IPS-NIHi7 (cell line): ENCODE measurements at regions not wholly inside any gene's neighbourhood (a gene's known extent, or its start where the extent isn't known, plus 50 kb on each side); places are given as distances from the start of the nearest gene placed in this dataset.
"Not testable (repeated sequence)": the region's sequence is repeated elsewhere in the genome, so short reads cannot be mapped to it uniquely, and the experiment has no call there.

Experiments
- DNase-seq: peaks from one replicate; pipeline ENCODE4 v3.0.0; 2012; ENCODE audit warnings: mixed read lengths; ENCODE audit errors: extremely low spot score

DNA sequence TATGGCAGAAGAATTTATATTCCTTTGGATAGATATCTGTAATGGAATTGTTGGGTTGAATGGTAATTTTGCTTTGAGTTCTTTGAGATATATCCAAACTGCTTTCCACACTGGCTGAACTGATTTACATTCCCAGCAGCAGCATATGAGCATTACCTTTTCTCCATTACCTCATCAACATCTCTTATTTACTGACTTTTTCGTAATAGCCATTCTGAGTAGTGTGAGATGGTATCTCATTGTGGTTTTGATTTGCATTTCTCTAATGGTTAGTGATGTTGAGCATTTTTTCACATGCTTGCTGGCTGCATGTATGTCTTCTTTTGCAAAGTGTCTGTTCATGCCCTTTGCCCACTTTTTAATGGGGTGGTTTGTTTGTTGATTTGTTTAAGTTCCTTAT lies 404.5 kb downstream of the SUCLG1 start:
- DNase-seq: not testable (repeated sequence)

DNA sequence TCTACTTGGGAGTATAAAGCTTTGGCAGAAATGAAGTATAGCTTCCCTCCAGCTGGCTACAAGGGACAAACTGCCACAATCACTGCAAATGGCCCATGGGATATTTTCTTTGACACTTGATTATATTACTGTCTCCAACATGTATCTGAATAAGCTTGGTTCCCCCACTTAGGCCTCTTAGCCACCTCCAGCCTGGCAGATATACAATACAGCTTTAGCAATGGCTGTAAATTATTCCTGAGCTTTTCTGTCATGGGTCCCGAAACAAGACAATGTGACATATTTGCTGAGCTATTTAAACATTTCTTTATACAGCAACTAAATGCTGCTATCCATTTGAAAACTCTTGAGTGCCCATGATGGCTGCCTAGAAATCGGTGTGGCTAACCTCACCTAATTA lies 406.2 kb downstream of the SUCLG1 start:
- DNase-seq: no peak

DNA sequence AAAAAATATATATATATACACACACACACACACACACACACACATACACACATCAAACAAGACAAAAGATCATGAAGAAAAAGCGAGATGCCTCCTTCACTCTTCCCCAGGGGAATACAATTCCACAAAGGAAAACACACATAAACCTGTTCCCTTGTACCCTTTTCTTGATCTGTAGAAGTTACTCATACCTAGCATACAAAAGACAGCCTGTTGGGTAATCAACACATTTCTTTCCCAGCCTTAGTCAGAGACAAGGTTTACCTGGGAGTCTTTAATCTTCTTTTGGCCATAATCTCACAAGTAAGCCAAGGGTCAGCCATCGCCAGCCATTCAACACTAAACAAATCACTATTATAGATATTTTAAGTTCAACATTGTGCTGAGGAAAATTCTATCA lies 407.0 kb downstream of the SUCLG1 start:
- no peak for DNase-seq

DNA sequence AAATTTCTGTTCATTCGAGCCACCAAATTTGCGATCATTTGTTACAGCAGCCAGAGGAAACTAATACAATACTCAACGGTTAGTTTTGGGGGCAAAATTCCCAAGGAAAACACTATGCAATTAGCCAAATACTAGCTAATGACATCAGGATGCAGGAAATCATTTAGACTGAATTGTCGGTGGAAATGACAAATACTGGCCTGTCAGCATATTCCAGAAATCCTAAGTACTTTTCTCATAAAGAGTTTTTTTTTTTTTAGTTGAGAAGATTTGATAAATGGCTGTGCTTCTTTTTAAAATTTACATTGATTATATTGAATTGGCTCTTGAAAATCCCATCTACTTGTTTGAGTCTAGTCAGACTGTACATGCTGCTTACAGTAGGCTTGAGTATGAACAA lies 410.1 kb downstream of the SUCLG1 start:
- no peak for DNase-seq

DNA sequence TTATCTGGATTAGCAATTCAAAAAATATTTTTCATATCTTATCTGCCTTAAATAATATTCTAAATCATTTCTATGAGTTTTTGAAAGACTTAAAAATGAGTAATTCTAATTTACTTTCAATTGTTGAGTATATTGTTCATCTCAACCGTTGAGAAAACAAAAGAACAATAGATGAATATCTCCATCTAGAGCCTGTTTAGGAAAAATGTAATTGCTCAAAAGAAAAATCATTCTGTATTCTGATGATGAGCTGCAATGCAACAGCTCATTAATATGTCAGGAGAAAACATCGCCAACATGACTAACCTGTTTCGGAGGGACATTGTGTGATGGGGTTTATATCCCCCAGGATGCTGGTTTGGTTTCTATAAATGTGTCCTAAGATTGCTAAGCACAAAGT lies 417.6 kb downstream of the SUCLG1 start:
- DNase-seq: no peak

DNA sequence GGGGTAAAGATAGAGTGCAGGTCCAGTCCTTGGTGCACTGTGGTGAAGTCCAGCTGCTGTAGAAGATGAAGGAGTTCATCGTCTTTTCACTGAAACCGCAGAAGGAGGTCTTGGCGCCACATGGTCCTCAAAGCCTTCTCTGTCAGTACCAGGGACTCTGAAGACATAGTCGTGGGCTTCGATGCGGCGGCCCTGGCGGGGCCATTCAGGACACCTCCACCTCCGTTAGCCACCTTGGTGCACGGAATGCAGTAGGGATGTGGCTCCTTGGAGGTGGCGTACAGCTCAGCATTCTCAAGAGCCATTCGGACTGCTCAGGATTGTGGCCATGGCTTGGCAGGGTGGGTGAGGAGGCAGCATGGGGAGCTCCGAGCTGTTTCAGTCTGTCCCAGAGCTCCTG lies 418.8 kb downstream of the SUCLG1 start:
- DNase-seq: no peak

DNA sequence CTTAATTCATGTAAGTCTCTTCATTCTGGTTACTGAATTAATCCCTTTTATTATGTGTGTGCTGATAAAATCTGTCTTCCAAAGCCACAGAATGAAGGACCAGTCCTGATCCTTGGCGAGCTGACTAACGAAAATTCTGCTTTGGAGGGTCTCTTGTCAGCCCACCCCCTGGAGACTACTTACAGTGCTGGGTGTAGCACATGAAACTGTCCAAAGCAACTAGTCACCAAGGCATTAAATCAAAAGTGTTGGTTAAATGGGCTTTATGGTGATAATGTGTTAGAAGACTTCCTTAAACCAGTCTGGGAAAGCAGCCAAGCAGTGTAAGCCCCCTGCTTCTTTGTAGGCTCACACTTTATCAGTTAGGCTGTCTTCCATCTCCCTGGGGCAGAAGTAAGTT lies 420.2 kb downstream of the SUCLG1 start:
- no peak for DNase-seq

DNA sequence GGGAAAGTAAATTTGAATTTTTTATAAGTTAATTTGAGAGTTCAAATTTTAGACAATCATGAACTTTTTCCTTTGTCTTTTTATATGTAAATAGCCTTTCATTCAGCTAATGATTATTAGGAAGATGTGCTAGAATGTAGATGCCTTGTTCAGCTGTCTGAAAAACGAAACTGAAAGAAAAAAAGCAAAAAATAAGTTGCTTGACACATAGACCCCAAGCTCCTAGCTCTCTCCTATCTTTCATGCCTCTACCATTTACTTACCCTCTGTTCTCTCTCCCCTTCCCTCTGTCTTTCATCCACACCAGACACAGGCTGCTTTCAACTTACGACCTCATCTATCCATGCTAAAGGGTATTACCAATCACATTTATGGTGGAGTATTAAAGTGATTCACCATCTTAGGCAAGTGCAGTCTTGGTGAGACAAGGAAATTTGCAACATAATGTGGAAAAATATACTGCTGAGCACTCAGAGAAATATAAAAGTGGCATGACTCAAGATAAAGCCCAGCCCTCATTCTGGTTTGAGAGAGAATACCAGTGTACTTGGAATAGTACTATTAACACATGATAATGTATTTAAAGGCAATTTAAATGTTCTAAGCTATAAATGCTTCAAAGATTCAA lies 425.6 kb downstream of the SUCLG1 start:
- no peak for DNase-seq

DNA sequence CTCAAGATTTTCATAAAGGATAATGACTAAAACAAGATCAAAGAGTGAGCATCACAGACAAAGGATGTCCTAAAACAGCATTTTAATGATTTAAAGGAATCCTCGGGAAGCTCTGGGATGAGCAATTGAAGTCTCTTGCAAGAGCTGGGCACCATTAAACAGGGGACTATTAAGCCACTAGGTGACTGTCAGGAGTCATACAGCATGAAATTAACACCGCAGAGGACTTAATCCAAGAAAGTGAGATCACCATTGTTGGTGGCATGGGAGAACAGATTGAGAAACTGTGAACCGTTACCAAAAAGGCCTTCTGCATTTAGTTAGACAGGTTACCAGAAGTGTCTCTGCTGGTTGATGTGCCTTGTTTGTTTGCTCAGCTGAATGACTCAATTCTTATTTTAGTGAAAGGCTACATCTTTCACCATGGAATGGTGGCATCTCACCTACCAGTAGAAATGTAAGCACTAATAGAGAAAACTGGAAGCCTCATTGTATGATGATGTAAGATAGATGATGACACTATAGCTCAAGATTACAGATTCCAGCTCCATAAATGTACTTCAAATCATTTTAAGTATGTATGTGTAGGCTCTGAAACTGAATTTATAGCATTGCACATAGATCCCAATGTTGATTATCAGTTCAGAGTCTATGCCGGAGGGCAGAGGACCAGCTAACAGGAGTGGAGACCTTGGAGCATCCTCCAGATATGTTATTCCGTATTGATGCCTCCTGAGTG lies 427.6 kb downstream of the SUCLG1 start:
- DNase-seq: no peak

DNA sequence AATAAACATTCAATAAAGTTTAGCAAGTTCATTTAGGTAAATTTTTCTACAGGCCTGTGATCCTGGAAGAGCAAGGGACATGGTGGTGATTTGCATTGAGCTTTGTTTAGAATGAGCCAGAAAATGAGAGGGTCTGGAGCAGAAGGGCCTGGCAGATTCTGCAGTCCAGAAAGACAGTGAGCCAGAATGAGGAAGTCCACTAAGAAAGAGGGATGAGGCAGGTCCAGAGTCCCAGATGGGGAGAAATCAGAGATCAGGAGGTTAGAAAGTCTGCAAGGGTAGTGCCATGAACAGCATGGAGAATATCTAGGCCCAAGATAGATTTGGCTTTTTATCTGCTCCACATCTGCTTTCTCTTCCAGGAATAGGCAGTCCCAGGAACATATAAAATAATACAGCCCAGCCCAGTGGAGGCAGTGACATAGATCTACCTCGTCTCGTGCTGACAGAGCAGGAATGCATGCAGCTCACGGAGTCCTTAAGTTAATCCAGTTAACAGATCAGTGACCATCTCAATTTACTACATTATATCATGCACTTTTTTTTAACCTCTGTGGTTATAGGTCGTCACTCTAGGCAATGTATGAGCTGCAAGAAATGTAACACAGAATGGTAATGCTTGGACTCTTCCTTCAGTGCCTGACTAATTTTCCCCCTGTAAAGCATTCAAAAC lies 429.0 kb downstream of the SUCLG1 start:
- DNase-seq: no peak

DNA sequence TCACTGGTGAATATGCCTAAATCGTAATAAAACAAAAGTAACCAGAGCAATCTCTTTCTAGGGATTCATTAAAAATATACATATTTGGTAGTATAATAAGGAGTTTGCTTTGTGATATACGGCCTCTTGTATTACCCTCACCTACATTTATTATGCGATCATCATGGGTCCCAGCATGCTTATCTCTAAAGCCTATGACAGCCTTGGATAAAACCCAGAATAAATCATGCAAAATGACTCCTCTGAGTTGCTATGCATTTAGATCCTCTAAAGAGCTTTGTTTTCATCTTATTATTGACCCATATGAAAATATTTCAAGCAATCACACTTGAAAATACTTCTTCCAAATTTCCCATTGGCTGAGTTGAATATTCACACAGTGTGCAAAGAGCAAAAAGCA lies 432.3 kb downstream of the SUCLG1 start:
- DNase-seq: no peak

DNA sequence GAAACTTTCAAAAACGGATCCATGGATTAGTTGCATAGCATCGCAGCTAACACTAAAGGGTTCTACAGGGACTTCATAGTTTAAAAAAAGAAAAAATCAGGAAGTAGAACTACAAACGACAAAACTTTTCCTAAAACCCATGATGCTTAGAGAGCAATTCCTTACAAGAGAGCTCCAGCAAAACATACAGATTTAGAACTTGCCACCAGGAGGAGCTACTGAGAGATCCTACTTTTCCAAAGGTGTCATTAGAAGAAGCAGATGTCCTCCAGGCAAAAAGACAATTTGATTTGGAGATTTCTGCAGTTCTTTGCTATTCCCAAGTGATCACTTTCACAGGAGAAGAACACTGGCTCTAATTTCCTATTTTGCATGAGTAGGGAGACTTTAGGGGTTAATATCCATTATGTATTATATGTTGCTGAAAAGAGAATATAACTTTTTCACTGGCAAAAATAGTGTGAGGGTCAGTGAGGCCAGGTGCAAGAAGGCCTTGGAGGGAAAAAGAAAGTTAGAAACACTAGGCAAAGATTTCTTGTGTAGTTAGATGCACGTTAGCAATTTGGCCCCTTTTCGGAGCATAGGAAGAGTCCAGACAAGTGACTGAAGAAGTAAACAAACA lies 436.2 kb downstream of the SUCLG1 start:
- peak; percentile 59 for DNase-seq

DNA sequence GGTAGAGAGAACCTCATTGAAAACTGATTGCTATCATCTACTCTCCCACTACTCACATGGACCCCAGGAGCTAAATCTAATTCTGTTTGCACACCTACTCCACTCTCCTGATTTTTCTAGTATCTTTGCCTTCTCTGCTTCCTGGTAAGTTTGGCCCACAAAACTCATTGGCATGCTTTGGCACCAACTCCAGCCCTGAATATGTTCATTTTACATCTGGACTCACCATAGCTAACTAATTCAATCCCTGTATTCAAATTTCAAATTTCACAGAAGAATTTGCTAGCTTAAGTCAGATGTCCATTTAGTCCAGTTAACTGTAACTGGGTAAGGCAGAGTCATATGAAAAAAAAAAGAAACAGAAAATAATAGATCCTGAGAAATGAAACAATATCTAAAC lies 442.1 kb downstream of the SUCLG1 start:
- no peak for DNase-seq

DNA sequence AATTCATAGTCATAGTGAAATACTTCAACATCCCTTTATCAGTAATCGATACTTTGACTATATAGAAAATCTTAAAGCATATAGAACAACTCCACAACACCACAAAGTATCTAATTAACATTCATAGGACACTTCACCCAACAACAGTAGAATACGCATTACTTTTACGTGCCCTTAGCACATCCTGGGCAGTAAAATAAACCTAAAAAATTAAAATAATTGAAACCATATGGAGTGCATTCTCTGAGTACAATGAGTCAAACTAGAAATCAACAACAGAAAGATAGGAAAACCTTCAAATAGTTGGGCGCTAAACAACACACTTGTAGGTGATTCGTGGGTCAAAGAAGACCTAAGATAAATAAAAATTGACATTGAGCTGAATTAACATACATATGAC lies 442.9 kb downstream of the SUCLG1 start:
- DNase-seq: no peak

DNA sequence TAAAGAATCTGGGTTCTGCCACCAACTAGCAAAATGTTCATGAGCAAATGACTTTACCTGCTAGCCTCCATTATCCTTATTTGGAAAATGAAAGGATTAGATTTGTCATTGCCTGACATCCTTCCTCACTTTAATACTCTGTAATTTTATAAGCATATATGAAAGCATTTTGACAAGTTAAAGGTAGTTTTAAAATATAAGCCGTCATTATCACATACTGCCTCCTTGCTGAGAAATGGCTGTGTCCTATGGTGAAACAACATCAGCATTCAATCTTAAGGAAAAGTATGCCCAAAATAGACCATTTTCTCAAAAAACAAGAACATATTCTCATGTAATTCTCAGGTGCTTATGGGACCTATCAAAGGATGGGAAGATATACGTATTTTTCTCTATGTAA lies 461.2 kb downstream of the SUCLG1 start:
- no peak for DNase-seq

DNA sequence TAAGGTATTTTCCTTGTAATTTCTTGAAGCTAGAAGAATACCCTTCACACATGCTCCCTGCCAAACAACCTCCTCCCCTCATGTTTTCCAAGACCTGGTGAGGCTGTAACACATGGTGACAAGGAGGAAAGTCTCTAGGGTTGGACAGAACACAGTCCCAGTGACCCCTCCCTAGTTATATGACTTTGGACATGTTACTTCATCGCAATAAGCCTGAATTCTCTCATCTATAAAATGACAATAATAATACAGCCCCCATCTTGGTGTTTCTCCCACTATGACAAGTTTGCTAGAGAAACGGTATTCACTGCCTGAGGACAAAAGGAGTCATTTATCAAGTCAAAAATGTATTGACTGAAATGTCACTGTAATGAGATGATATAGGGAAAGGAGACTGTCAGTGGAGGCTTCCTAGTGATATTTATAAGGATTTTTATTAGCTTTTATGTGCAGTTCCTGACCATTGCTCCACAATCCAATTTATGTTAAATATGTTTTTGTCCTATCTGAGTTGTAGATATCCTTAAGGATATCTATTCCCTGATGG lies 464.4 kb downstream of the SUCLG1 start:
- DNase-seq: no peak

DNA sequence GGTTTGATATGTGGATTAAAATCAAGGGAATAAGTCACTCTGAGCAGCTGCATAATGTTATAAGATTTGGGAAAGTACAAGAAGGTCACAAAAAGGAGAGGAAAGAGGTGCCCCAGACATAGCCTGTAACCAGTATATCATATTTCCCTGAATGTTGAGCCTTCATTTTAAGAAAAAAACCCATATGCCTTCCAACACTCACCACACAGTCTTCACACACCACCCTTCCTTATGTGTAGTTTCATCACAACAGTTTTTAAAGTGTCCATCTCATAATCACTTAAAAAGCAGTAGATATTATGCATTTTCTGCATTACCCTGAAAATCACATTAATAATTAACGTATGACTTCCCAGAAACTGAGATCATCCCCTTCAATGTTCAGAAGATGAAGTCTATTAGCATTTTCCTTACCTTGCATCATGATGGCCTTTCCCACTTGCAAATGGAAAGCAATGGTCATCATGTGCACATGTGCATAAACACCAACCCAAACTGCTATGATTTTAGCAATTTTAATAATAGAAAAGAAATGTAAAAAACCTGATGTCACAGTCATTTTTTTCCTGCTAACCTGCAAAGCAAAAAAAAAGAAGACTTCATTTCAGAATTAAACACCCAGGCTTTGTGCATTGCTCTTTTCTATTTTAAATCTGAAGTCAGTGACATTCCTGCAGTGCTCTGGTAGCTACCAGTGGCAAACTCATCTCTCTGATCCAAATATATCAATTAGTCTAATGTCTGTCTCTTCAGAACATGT lies 465.0 kb downstream of the SUCLG1 start:
- DNase-seq: no peak

DNA sequence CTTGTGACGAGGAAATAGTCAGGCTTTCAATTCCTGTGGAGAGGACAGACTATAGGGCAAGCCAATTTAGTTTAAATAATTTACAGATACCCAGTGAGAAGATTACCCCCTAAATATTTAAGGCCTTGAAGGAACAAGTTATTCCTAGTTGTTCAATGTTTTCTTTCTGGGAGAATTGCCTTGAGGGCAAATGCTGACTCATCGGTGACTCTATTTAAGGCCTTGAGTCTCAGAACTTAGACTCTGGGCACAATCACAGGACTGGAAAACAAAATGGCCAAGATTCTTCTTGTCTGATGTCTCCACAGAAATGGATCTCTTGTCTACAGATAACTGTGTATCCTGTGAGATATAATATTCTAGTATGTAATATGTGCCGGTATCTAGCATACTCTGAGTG lies 467.1 kb downstream of the SUCLG1 start:
- no peak for DNase-seq

DNA sequence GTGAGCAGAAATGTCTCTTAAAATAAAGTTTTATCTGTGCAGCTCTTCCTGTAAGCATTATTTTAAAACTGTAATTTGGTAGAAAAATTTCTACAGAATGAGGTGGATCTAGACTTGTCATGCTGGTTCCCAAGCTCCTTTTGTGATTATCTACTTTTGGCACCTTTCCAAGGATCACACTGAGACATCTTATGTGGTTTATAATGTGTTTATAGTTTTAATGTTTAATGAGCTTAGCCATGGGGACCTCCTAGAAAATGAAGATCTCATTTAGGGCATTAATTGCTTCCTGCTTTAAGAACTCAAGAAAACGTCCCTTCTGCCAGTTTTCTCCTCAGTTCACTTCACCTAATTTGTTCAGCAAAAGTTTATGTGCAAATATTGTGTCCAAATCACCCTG lies 468.4 kb downstream of the SUCLG1 start:
- no peak for DNase-seq

DNA sequence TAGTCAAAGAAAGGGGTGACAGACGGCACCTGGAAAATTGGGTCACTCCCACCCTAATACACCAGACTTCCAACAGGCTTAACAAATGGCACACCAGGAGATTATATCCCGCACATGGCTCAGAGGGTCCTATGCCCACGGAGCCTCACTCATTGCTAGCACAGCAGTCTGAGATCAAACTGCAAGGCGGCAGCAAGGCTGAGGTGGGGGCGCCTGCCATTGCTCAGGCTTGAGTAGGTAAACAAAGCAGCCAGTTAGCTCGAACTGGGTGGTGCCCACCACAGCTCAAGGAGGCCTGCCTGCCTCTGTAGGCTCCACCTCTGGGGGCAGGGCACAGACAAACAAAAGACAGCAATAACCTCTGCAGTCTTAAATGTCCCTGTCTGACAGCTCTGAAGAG lies 482.5 kb downstream of the SUCLG1 start:
- DNase-seq: not testable (repeated sequence)

DNA sequence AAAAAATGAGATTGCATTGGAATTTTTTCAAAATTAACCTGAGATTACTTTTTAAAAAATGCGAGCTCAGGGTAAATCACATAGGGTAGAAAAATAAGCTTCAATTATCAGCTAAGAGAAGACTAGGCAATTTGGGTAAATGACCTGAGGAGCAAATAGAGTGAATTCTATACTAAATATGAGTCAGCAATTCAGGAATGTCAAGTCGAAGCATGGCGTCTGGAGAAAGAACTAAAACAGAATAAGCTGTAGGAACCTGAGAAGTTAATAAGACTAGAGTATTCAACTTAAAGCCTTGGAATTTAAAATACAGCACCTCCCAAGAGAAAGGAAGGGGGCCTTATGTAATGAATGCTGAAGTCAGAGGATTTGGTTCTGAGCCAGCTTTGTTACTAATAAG lies 487.0 kb downstream of the SUCLG1 start:
- DNase-seq: no peak

DNA sequence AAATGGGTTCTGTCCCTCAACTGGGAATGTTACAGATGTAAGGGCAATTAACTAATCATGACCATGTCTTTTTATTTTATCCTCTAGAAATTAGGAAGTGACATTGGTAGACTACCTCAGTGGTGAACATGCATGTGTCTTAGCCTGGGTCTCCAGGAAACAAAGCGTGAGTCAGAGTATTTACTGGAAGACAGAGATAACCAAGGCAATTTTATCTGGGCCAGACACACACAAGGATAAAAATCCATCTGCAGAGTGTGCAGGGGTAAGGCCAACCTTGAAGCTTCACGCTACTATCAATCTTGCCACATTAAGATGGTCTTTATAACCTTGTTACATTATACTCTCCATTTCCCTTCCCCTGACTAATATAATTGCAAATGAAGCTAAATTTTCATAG lies 487.5 kb downstream of the SUCLG1 start:
- DNase-seq: no peak
